KOPT-K1 (cell line): ENCODE measurements at regions not wholly inside any gene's neighbourhood (a gene's known extent, or its start where the extent isn't known, plus 50 kb on each side); places are given as distances from the start of the nearest gene placed in this dataset.

Source experiments
- H3K27ac ChIP-seq: fragments of 200-600 bp; sonication (generic); 2 replicates; pipeline ENCODE4 v1.5.1; 2016; ENCODE audit warnings: antibody characterized with exemption, mild to moderate bottlenecking, low read depth, low read length; ENCODE audit not compliant: poor library complexity, severe bottlenecking
- H3K36me3 ChIP-seq: fragments of 200-600 bp; sonication (generic); 2 replicates; pipeline ENCODE4 v1.5.1; 2017; ENCODE audit warnings: antibody characterized with exemption, mild to moderate bottlenecking, low read length, moderate library complexity; ENCODE audit not compliant: insufficient read depth
- H3K9me3 ChIP-seq: fragments of 200-600 bp; sonication (generic); 2 replicates; pipeline ENCODE4 v1.5.1; 2017; ENCODE audit warnings: antibody characterized with exemption, low read length, mild to moderate bottlenecking; ENCODE audit not compliant: insufficient read depth, poor library complexity, severe bottlenecking

DNA sequence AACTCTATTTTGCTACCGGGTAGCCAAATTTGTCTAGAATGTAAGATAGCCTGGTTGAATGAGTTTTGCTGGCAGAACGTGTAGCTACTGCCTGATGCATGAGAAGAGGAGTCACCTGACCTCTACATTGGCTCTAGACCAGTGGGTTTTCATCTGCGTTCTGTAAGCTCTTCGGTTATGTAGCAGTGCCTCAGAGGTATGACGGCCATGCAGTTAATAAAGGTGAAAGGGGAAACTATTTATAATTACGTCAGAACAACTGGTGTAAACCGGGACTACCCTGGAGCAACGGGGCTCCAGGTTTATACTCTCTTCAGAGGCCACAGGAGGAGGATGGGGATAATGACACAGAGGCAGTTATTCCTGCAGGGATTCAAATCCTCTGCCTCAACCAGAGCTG lies 173.4 kb upstream of the KITLG start:
- H3K36me3 ChIP-seq = no peaks in the 10 kb centered on the region
- H3K27ac ChIP-seq = no peak overlapping the region
- H3K9me3 ChIP-seq = no peaks in the 10 kb centered on the region

DNA sequence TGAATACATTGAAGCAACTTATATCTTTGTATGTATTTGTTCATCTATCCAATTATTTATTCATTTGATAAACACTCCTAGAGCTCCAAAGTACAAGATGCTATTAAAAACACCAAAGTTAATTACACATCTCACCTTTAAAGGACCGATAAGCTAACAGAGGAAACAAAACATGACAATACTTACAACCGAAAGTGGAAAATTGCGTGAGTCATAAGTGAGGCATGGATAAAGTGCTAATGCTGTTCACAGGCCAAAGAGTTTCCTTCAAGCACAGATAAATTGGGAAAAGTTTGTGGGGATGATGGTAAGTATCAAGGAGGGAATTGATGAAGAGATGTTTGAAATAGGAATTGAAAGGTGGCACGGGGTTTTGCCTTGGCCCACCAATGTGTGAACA lies 172.8 kb upstream of the KITLG start:
- H3K27ac ChIP-seq = no peak overlapping the region
- no peaks in the 10 kb centered on the region for H3K9me3 ChIP-seq
- no peaks in the 10 kb centered on the region for H3K36me3 ChIP-seq

DNA sequence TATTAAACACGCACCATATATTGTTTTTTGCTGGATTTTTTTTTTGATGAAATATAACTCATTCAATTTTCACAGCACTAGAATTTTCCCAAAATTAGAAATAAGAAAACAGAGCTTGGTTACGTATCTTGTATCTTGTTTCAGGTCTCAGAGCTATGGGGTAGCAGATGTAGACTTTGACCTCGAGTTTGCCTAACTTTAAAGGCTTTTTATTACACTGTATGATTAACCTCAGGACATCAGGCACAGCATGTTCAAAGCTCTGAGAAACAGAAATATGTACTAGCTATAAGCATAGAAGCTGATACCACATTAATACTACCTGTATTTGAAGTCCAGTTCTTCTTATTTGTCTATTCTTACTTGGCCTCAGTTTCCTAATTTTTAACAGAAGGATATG lies 171.9 kb upstream of the KITLG start:
- Histone ChIP-seq H3K36me3 (no peaks in the 10 kb centered on the region), H3K27ac (no peak overlapping the region), H3K9me3 (no peaks in the 10 kb centered on the region)

DNA sequence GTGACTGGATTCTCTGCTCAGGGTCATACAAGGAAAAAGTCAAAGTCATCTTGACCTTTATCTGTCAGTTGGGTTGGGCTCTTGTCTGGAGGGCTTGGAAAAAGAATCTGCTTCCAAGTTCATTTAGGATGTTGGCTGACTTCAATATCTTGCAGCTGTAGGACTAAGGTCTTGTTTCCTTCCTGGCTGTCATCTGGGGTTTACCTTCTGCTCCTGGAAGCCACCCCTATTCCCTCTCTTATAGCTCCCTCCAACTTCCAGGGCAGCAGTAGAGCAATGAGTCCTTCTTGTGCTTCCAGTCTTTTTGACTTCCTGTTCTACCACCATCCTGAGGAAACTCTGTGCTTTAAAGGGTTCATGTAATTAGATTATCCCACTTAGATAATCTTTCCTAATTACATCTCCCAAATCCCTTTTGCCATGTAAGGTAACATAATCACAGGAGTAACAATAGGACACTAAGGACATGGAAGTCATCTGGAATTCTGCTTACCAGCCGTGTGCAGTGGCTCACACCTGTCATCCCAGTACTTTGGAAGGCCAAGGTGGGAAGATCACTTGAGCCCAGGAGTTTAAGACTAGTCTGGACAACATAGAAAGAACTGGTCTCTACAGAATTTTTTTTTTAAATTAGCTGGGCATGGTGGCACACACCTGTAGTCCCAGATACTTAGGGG lies 170.7 kb upstream of the KITLG start:
- H3K27ac ChIP-seq = no peak overlapping the region
- no peaks in the 10 kb centered on the region for H3K9me3 ChIP-seq
- H3K36me3 ChIP-seq = no peaks in the 10 kb centered on the region

DNA sequence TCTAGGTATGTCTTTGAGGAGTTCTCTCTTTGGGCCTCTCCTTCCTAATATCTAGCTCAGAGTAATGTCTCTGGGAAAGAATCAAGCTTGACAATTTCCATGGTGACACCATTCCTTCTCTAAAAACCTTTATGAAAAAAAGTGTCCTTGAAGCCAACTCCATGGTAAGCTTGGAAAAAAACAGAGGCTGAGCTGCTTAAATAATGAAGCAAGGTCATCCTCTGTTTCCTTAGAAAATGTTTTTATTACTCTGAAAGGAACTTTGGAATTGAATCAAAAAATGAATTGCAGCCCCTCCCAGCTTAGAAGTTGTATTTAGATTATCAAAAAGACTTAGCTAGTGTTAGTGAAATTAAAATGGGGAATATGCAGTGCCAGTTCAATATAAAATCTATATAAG lies 166.1 kb upstream of the KITLG start:
- Histone ChIP-seq H3K9me3 (no peaks in the 10 kb centered on the region), H3K27ac (no peak overlapping the region), H3K36me3 (no peaks in the 10 kb centered on the region)

DNA sequence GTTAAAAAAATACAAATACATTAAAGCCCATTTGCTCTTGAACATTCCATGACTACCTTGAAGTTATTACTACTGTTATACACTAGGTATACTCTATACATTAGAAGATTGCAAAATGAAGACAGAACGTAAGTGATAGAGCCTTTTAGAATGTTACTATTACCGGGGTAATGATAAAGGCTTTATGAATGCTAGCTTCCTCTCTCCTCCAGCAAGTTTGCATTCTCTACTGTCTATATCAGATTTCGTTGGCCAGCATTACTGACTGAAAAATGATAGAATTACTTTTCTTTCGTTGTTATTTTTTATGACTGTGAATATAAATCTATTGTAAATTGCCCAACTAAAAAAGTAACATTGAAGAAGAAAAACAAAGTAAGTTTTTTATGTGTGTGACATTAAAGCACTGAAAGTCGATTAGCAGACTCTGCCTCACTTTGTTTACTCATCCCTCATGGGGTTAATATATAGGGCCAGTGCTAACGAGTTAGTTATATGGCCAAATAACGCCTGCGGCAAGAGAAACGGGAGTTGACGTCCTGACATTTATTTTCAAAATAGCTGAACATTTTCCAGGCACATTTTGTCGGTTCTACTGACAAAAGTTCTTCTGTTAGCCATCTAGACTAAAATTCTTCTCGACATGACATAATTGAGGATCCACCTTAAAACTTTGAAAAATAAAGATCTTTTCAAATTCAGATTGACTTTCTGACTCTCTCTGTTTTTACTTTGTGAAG lies 163.8 kb upstream of the KITLG start:
- no peak overlapping the region for H3K27ac ChIP-seq
- no peaks in the 10 kb centered on the region for H3K9me3 ChIP-seq
- H3K36me3 ChIP-seq = no peaks in the 10 kb centered on the region

DNA sequence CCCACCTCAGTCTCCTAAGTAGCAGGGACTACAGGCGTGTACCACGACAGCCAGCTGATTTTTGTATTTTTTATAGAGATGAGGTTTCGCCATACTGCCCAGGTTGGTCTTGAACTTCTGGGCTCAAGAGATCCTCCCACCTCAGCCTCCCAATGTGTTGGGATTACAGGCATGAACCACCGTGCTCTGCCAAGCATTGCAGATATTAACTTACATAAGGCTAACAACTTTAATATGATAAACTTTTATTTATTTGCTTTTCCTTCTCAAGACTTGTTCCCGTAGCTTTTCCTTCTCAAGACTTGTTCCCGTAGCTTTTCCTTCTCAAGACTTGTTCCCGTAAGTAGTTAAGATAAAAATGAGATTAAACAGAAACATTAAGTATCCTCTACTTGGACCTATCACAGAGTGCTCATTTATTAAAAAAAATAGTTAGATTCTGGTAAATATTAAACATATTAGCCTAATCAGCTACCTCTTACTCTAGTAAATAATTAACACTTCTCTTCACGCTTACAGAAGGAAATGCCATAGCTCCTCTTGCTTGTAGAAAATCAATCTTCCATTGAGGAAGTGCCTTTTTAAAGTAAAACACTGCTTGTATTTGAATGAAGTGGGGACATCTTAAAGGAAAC lies 157.7 kb upstream of the KITLG start:
- no peak overlapping the region for H3K27ac ChIP-seq
- no peaks in the 10 kb centered on the region for H3K36me3 ChIP-seq

DNA sequence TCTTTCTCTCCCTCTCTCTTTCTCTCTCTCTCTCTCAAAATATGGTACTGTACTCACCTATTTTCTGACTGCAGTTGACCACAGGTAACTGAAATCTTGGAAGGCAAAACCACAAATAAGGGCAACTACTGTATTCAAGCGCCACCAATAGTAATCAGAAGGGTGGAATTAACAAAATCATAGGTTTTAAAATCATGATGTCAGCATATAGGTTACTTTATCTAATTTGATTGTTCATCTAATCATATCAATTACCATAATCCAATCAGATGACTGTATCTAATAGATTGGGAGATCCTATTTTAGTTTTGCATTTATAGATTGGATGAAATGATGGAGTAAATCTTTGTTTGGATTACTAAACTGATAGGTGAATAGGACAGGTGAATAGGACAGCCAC lies 155.8 kb upstream of the KITLG start:
- Histone ChIP-seq H3K36me3 (no peaks in the 10 kb centered on the region), H3K27ac (no peak overlapping the region), H3K9me3 (no peaks in the 10 kb centered on the region)

More for the DNA sequence above, 157.7 kb upstream of the KITLG start:
- no peaks in the 10 kb centered on the region for H3K9me3 ChIP-seq

DNA sequence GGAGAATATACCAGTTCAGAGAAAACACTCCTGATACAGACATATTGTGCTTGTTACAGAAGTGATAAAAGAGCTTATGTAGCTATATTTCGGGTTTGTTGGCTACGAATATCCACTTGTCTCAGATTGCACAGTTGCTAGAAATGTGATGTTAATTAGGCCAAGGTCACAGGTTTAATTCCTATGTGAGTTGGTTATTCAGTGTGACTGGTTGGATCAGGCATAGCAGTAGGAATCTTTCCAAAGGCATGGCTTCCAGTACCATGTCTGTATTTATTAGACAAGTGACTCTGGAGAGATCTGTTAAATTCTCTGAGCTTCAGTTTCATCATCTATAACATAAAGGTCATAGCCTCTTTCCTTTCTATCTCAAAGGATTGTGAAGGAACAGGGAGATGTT lies 152.7 kb upstream of the KITLG start:
- Histone ChIP-seq H3K27ac (no peak overlapping the region), H3K36me3 (no peaks in the 10 kb centered on the region), H3K9me3 (no peaks in the 10 kb centered on the region)

DNA sequence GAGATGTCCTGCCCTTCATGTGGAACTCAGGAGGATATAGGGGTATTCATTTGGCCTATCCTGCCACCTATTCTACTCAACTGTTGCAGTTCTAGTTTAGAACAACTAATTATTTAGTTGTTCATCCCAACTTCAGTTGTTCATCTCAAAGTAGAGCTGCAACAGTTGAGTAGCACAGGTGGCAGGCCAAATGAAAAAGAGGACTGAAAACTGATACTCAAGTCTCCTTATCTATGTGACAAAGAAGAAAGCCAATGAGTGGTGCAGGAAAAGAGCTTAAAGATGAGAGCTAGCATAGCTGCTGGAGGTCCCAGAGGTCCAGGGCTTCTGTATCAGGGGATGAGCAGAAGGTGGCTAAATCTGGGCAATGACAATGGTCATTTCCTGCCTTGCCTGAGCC lies 148.9 kb upstream of the KITLG start:
- no peak overlapping the region for H3K27ac ChIP-seq
- no peaks in the 10 kb centered on the region for H3K9me3 ChIP-seq
- H3K36me3 ChIP-seq = no peaks in the 10 kb centered on the region

DNA sequence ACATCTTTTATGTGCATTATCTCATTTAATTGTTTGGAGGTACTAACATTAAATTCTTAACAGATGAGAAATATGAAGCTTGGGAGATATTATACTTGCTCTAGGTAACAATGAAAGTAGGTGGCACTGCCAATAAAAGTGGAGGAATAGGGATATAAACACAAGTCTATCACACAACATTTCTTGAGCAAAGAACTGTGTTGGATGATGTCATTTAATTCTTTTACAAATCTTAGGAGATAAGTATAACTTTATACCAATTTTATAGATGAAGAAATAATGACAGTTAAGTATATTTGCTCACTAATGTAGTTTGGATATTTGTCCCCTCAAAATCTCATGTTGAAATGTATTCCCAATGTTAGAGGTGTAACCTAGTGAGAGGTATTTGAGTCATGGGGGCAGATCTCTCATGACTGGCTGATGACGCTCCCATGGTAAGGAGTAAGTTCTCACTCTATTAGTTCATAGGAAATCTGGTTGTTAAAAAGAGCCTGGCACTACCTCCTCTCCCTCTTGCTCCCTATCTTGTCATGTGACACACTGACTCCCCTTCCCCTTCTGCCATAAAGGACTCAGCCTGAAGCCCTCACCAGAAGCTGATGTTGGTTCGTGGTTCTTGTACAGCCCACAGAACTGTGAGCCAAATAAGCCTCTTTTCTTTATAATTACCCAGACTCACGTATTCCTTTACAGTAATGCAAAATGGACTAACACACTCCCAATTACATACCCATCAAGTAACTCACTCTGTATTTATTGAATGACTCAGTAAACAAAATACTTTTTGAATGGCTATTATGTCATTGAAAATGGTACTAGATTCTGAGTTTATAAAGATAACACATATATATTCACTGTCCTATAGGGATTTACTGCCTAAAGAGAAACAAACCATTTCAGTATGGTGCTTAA lies 146.8 kb upstream of the KITLG start:
- Histone ChIP-seq H3K9me3 (no peaks in the 10 kb centered on the region), H3K27ac (no peak overlapping the region)

DNA sequence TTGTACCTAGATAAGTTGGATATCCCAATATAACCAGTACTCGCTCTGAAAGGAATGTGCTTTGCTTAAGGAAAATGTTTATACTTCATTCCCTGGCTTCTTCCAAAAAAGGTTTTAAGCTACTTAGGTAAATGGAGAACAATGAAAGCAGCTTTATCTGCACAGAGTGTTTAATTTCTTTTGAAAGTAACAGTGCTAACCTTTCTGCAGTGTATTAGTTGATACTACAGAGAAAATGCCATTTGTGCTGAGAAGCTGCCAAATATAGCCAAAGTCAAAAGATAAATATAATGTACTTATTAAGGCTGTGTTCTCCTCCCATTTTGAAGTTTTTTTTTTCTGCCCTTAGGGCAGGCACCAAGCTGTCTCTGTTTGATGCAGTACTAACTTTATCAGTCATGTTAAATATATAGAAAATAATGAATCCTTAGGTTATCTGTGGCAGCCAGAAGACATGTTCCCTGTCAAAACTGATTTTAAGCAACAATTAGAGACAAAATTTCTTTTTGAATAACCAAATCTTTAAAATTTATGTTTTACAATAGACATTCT lies 145.4 kb upstream of the KITLG start:
- no peak overlapping the region for H3K27ac ChIP-seq
- no peaks in the 10 kb centered on the region for H3K36me3 ChIP-seq

More for the DNA sequence above, 146.8 kb upstream of the KITLG start:
- H3K36me3 ChIP-seq = no peaks in the 10 kb centered on the region

DNA sequence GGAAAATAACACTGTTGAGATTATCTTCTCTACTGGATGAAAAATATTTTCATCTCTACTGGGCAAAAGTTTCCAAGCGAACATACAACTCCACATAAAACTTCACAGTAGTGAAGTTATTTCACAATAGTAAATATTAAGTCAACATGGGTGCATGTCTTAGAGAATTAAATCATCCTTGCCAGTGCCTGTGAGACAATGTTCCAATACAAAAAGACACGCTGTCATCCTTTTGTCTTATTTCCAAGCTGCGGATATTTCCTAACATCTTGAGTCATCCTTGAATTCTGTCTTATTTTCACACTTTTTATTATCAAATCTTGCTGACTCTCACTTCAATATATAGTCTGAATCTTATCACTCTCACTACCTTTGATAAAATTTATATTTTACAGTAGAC lies 142.9 kb upstream of the KITLG start:
- Histone ChIP-seq H3K9me3 (no peaks in the 10 kb centered on the region), H3K36me3 (no peaks in the 10 kb centered on the region), H3K27ac (no peak overlapping the region)

More for the DNA sequence above, 145.4 kb upstream of the KITLG start:
- H3K9me3 ChIP-seq = no peaks in the 10 kb centered on the region

DNA sequence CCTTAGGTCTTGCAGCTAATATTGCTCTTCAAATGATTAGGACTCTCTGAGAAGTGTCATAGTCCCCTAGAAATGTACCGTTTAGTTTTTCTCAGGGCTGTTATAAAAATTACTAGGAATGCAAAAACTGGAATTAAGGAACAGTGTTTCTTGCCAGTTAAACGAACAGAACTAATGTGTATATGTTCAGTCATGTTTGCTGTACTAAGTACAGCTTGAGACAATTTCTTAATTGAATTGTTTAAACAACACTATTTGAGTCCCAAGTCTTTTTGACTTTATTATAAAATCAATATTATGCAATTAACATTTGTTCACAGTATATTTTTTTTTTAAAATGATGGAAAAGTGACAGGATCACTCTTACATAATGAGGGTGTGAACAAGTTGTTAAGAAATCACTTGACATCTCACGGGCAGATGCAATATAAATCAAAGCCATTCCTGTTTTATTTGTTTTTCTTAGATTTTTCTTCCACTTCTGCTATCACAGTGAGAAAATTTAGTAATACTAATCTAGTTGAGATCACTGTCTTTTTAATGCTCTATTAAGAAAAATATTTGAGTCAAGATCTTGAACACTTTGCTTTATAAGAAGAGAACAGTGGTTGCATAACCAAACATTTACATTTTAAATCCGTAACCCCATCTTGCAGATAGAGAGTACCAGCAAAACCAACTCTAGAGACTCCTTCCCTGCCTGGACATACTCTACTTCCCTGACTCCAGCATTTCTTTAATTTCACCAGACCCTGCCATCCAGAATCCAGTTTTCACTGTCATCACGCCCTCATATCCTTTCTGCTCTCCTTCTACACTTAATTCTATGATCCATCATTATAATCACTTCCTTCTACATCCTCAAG lies 140.7 kb upstream of the KITLG start:
- no peaks in the 10 kb centered on the region for H3K9me3 ChIP-seq
- no peak overlapping the region for H3K27ac ChIP-seq
- H3K36me3 ChIP-seq = no peaks in the 10 kb centered on the region
